HCT116 (cell line): ENCODE measurements at regions not wholly inside any gene's neighbourhood (a gene's known extent, or its start where the extent isn't known, plus 50 kb on each side); places are given as distances from the start of the nearest gene placed in this dataset.

Experiments
- ELF1 ChIP-seq: IDR thresholded peaks from 2 replicates; pipeline ENCODE4 v1.6.1; 2012; ENCODE audit warnings: low read depth, borderline replicate concordance
- EZH2 ChIP-seq: fragments of 200-600 bp; sonication (generic); IDR thresholded peaks from 2 replicates; pipeline ENCODE4 v1.6.1; 2017; ENCODE audit warnings: antibody characterized with exemption, mixed run types
- FOSL1 ChIP-seq: IDR thresholded peaks from 2 replicates; pipeline ENCODE4 v1.6.1; 2012; ENCODE audit warnings: low read depth
- JUND ChIP-seq: IDR thresholded peaks from 2 replicates; pipeline ENCODE4 v1.6.1; 2012
- POLR2A ChIP-seq: IDR thresholded peaks from 2 replicates; pipeline ENCODE4 v1.7.0; 2011; ENCODE audit warnings: borderline replicate concordance; ENCODE audit not compliant: insufficient read depth, insufficient read length; ENCODE audit errors: extremely low read depth
- SIN3A ChIP-seq: IDR thresholded peaks from 2 replicates; pipeline ENCODE4 v1.6.1; 2012; ENCODE audit warnings: low read depth
- SP1 ChIP-seq: IDR thresholded peaks from 2 replicates; pipeline ENCODE4 v1.6.1; 2012; ENCODE audit warnings: low read depth
- TF ChIP-seq, protein P1 (sequence below), 3 experiments: fragments of 200-600 bp in 1 of 3; sonication (generic) in 1 of 3; IDR thresholded peaks in 2 of 3; conservative IDR thresholded peaks in 1 of 3; 2 replicates each; pipeline ENCODE4 v1.5.1; 2012 to 2017; ENCODE audit warnings: low read depth in 2 of 3, low read length in 2 of 3, antibody characterized with exemption in 1 of 3, borderline replicate concordance in 1 of 3, control low read depth in 1 of 3, mild to moderate bottlenecking in 1 of 3, mixed read lengths in 1 of 3, mixed run types in 1 of 3, moderate library complexity in 1 of 3; ENCODE audit not compliant: insufficient read depth in 1 of 3
- TF ChIP-seq, protein P2 (sequence below): IDR thresholded peaks from 2 replicates; pipeline ENCODE4 v1.6.1; 2012; ENCODE audit warnings: low read depth
- TF ChIP-seq, protein P3 (sequence below): IDR thresholded peaks from 2 replicates; pipeline ENCODE4 v1.6.1; 2012

DNA sequence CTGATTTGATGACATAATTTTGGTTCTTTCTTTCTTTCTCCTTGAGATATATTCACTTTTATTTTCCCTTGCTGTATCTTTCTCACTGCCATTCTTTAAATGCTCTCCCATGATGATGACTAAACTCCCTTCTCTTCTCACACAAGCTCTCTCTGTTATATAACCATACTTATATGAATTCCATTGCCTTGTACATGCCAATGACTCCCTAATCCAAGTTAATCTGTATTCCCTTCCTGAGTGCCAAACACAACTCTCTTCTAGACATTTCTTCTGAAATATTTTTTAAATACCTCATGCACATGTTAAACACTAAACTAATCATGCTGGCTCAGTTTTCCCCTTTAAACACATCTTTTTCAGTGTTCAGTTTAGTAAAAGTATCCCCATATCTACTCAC is 62.2 kb upstream of the ST8SIA4 start:
- TF ChIP-seq ELF1 (no peak), FOSL1 (no peak), JUND (no peak), SIN3A (no peak), SP1 (no peak), POLR2A (no peak), EZH2 (no peak)
- TF ChIP-seq, protein P1, sequence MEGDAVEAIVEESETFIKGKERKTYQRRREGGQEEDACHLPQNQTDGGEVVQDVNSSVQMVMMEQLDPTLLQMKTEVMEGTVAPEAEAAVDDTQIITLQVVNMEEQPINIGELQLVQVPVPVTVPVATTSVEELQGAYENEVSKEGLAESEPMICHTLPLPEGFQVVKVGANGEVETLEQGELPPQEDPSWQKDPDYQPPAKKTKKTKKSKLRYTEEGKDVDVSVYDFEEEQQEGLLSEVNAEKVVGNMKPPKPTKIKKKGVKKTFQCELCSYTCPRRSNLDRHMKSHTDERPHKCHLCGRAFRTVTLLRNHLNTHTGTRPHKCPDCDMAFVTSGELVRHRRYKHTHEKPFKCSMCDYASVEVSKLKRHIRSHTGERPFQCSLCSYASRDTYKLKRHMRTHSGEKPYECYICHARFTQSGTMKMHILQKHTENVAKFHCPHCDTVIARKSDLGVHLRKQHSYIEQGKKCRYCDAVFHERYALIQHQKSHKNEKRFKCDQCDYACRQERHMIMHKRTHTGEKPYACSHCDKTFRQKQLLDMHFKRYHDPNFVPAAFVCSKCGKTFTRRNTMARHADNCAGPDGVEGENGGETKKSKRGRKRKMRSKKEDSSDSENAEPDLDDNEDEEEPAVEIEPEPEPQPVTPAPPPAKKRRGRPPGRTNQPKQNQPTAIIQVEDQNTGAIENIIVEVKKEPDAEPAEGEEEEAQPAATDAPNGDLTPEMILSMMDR (IDR thresholded peaks at IDR 0.05 in 2 of 3, conservative IDR thresholded peaks at IDR 0.05 in 1 of 3; ENCODE audit: borderline replicate concordance in 1 of 3, insufficient read depth in 1 of 3, low read depth in 2 of 3, low read length in 2 of 3) = no peak
- TF ChIP-seq, protein P2, sequence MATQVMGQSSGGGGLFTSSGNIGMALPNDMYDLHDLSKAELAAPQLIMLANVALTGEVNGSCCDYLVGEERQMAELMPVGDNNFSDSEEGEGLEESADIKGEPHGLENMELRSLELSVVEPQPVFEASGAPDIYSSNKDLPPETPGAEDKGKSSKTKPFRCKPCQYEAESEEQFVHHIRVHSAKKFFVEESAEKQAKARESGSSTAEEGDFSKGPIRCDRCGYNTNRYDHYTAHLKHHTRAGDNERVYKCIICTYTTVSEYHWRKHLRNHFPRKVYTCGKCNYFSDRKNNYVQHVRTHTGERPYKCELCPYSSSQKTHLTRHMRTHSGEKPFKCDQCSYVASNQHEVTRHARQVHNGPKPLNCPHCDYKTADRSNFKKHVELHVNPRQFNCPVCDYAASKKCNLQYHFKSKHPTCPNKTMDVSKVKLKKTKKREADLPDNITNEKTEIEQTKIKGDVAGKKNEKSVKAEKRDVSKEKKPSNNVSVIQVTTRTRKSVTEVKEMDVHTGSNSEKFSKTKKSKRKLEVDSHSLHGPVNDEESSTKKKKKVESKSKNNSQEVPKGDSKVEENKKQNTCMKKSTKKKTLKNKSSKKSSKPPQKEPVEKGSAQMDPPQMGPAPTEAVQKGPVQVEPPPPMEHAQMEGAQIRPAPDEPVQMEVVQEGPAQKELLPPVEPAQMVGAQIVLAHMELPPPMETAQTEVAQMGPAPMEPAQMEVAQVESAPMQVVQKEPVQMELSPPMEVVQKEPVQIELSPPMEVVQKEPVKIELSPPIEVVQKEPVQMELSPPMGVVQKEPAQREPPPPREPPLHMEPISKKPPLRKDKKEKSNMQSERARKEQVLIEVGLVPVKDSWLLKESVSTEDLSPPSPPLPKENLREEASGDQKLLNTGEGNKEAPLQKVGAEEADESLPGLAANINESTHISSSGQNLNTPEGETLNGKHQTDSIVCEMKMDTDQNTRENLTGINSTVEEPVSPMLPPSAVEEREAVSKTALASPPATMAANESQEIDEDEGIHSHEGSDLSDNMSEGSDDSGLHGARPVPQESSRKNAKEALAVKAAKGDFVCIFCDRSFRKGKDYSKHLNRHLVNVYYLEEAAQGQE = no peak
- TF ChIP-seq, protein P3, sequence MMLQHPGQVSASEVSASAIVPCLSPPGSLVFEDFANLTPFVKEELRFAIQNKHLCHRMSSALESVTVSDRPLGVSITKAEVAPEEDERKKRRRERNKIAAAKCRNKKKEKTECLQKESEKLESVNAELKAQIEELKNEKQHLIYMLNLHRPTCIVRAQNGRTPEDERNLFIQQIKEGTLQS = no peak
